Cardiac fibroblast (primary cell): ENCODE measurements at regions not wholly inside any gene's neighbourhood (a gene's known extent, or its start where the extent isn't known, plus 50 kb on each side); places are given as distances from the start of the nearest gene placed in this dataset.

Source experiments
- DNase-seq, 2 donors: peaks; one replicate each; pipeline versions ENCODE4 v3.0.0 to v3.0.0-alpha.2; 2010; ENCODE audit warnings: low read depth in 2 of 2
- H3K4me3 ChIP-seq, 2 donors: replicated peaks in 1 of 2; 1 replicate in 1 of 2; 2 replicates in 1 of 2; pipeline ENCODE4 v1.5.1; 2011; ENCODE audit warnings: low read depth in 2 of 2, low read length in 2 of 2, mild to moderate bottlenecking in 2 of 2, moderate library complexity in 1 of 2
- CTCF ChIP-seq: IDR thresholded peaks from one replicate; pipeline ENCODE4 v1.5.1; 2011; ENCODE audit warnings: low read depth, mild to moderate bottlenecking, low read length, inconsistent platforms

- no peak for DNase-seq
- no peak for TF ChIP-seq CTCF
Measured at GRCh38 chr12:43154498-43155045, 397.4 kb downstream of the ADAMTS20 start.

GRCh38 chr12:43151441-43151981 is 400.5 kb downstream of the ADAMTS20 start:
- H3K4me3 ChIP-seq = no peak overlapping the region
- no peak for TF ChIP-seq CTCF
- DNase-seq = no peak

More at GRCh38 chr12:43154498-43155045, 397.4 kb downstream of the ADAMTS20 start:
- H3K4me3 ChIP-seq = no peak overlapping the region

- no peak overlapping the region for H3K4me3 ChIP-seq
- TF ChIP-seq CTCF = no peak
- peak in 1 of 2 donors; percentile 14 for DNase-seq
Measured at GRCh38 chr12:43148691-43149090, 403.3 kb downstream of the ADAMTS20 start.

- no peak for TF ChIP-seq CTCF
- peak in 1 of 2 donors; percentile 21 for DNase-seq
- no peak overlapping the region for H3K4me3 ChIP-seq
Measured at GRCh38 chr12:43147878-43148277, 404.1 kb downstream of the ADAMTS20 start.

- no peak for DNase-seq
- no peak for TF ChIP-seq CTCF
Measured at GRCh38 chr12:43145481-43145880, 406.5 kb downstream of the ADAMTS20 start.

GRCh38 chr12:43143278-43143677 is 408.7 kb downstream of the ADAMTS20 start:
- no peak for TF ChIP-seq CTCF
- no peak overlapping the region for H3K4me3 ChIP-seq
- no peak for DNase-seq

More at GRCh38 chr12:43145481-43145880, 406.5 kb downstream of the ADAMTS20 start:
- H3K4me3 ChIP-seq = no peak overlapping the region

GRCh38 chr12:43132291-43132690 is 419.7 kb downstream of the ADAMTS20 start:
- TF ChIP-seq CTCF = no peak
- peak in 1 of 2 donors; percentile 21 for DNase-seq
- H3K4me3 ChIP-seq = no peak overlapping the region
